ENCODE measurements at regions not wholly inside any gene's neighbourhood (a gene's known extent, or its start where the extent isn't known, plus 50 kb on each side); places are given as distances from the start of the nearest gene placed in this dataset.

GRCh38 chr13:40477623-40478608 is 188.5 kb downstream of the FOXO1 start:
- TF ChIP-seq FOXA1 (IDR thresholded peaks at IDR 0.05): no peak
- no peak for TF ChIP-seq SUZ12 (IDR thresholded peaks at IDR 0.05)
- no peak for TF ChIP-seq SP1 (IDR thresholded peaks at IDR 0.05)
- no peak for TF ChIP-seq TARDBP (IDR thresholded peaks at IDR 0.05)
- no peak for TF ChIP-seq FOXM1 (IDR thresholded peaks at IDR 0.05; ENCODE audit: borderline replicate concordance)
- no peak for TF ChIP-seq ARNT (IDR thresholded peaks at IDR 0.05)
- no peak for TF ChIP-seq BHLHE40 (IDR thresholded peaks at IDR 0.05; ENCODE audit: borderline replicate concordance)
- no peak for TF ChIP-seq LEF1 (IDR thresholded peaks at IDR 0.05; ENCODE audit: borderline replicate concordance)
- no peak for TF ChIP-seq FOXK2 (IDR thresholded peaks at IDR 0.05)
